ENCODE measurements at regions not wholly inside any gene's neighbourhood (a gene's known extent, or its start where the extent isn't known, plus 50 kb on each side); places are given as distances from the start of the nearest gene placed in this dataset.

GRCh38 chr10:6343305-6344010 lies 140.7 kb downstream of the PFKFB3 start:
- no peak overlapping the region for H3K4me2 ChIP-seq
- no peak for TF ChIP-seq EZH2 (IDR thresholded peaks at IDR 0.05; ENCODE audit: low read depth)
- TF ChIP-seq CTCF (conservative IDR thresholded peaks at IDR 0.05): no peak
- H3K27me3 ChIP-seq (ENCODE audit: insufficient read depth, low read depth): no peaks in the 10 kb centered on the region
- POLR2A ChIA-PET (ENCODE audit: unreplicated experiment): interaction anchor here (0.7 kb wide), 1 partner anchor 116 kb away, joined by 14 read pairs; no protein-coding TSS in a partner anchor
- no peak overlapping the region for H3K27ac ChIP-seq
- H3K9me3 ChIP-seq (ENCODE audit: insufficient read depth, low read depth): no peaks in the 10 kb centered on the region
- no peaks in the 10 kb centered on the region for H3K4me1 ChIP-seq (replicated peaks; ENCODE audit: insufficient read depth)
- no peaks in the 10 kb centered on the region for H3K9me2 ChIP-seq (ENCODE audit: insufficient read depth)
- no peaks in the 10 kb centered on the region for H3F3A ChIP-seq (ENCODE audit: insufficient read depth, low read depth)
- no peak for DNase-seq
- H3K79me2 ChIP-seq (ENCODE audit: low read depth): no peaks in the 10 kb centered on the region
- H3K36me3 ChIP-seq (ENCODE audit: low read depth): no peaks in the 10 kb centered on the region
- no peaks in the 10 kb centered on the region for H4K20me1 ChIP-seq (ENCODE audit: insufficient read depth)
- intact Hi-C loops (cut with micrococcal nuclease; ENCODE audit: unreplicated experiment): no loop called here
- CTCF ChIA-PET: no interaction called here
- no peak overlapping the region for H3K4me3 ChIP-seq
- no TSS peak for BruUV-seq (replicated peaks)
- no peak overlapping the region for H2AFZ ChIP-seq

GRCh38 chr10:6345404-6345803 lies 142.7 kb downstream of the PFKFB3 start:
- TF ChIP-seq CTCF (conservative IDR thresholded peaks at IDR 0.05): no peak
- no TSS peak for BruUV-seq (replicated peaks)
- Histone ChIP-seq H3K36me3 (ENCODE audit: low read depth) (no peaks in the 10 kb centered on the region), H3K9me3 (ENCODE audit: insufficient read depth, low read depth) (no peaks in the 10 kb centered on the region), H3K9me2 (ENCODE audit: insufficient read depth) (no peaks in the 10 kb centered on the region), H3K27me3 (ENCODE audit: insufficient read depth, low read depth) (no peaks in the 10 kb centered on the region), H3K4me3 (no peak overlapping the region), H2AFZ (no peak overlapping the region), H3F3A (ENCODE audit: insufficient read depth, low read depth) (no peaks in the 10 kb centered on the region), H4K20me1 (ENCODE audit: insufficient read depth) (no peaks in the 10 kb centered on the region), H3K27ac (no peak overlapping the region), H3K4me2 (no peak overlapping the region), H3K79me2 (ENCODE audit: low read depth) (no peaks in the 10 kb centered on the region), H3K4me1 (replicated peaks; ENCODE audit: insufficient read depth) (no peaks in the 10 kb centered on the region)
- intact Hi-C loops (cut with micrococcal nuclease; ENCODE audit: unreplicated experiment): no loop called here
- ChIA-PET CTCF (no interaction called here), POLR2A (ENCODE audit: unreplicated experiment) (no interaction called here)
- no peak for DNase-seq

- DNase-seq: no peak
- Histone ChIP-seq H3K79me2 (ENCODE audit: low read depth) (no peaks in the 10 kb centered on the region), H3K9me2 (ENCODE audit: insufficient read depth) (no peaks in the 10 kb centered on the region), H4K20me1 (ENCODE audit: insufficient read depth) (no peaks in the 10 kb centered on the region), H3K4me3 (no peak overlapping the region), H3K27me3 (ENCODE audit: insufficient read depth, low read depth) (no peaks in the 10 kb centered on the region), H3K27ac (no peak overlapping the region), H3K36me3 (ENCODE audit: low read depth) (no peaks in the 10 kb centered on the region), H3K4me2 (no peak overlapping the region), H2AFZ (no peak overlapping the region), H3F3A (ENCODE audit: insufficient read depth, low read depth) (no peaks in the 10 kb centered on the region), H3K4me1 (replicated peaks; ENCODE audit: insufficient read depth) (no peaks in the 10 kb centered on the region), H3K9me3 (ENCODE audit: insufficient read depth, low read depth) (no peaks in the 10 kb centered on the region)
- BruUV-seq (replicated peaks): no TSS peak
- POLR2A ChIA-PET (ENCODE audit: unreplicated experiment): interaction anchor here (0.7 kb wide), 1 partner anchor 144 kb away, joined by 11 read pairs; the partner anchor contains the start of gene PFKFB3
- intact Hi-C loops (cut with micrococcal nuclease; ENCODE audit: unreplicated experiment): no loop called here
- CTCF ChIA-PET: no interaction called here
- TF ChIP-seq EZH2 (IDR thresholded peaks at IDR 0.05; ENCODE audit: low read depth): no peak
- no peak for TF ChIP-seq CTCF (conservative IDR thresholded peaks at IDR 0.05)
These were observed 143.9 kb downstream of the PFKFB3 start for GRCh38 chr10:6346631-6347030.

Measured in PC-9 (cell line).